Karpas-422 (cell line): ENCODE measurements at regions not wholly inside any gene's neighbourhood (a gene's known extent, or its start where the extent isn't known, plus 50 kb on each side); places are given as distances from the start of the nearest gene placed in this dataset.

Experiments
- DNase-seq: peaks from one replicate; pipeline ENCODE4 v3.0.0-alpha.2; 2015
- H2AFZ ChIP-seq: fragments of 200-600 bp; sonication (generic); 2 replicates; pipeline ENCODE4 v1.6.1; 2014; ENCODE audit warnings: antibody characterized with exemption, low read length, mixed read lengths
- H3K27ac ChIP-seq: fragments of 200-600 bp; sonication (generic); 2 replicates; pipeline ENCODE4 v1.5.1; 2014; ENCODE audit warnings: mild to moderate bottlenecking, low read length, moderate library complexity
- H3K27me3 ChIP-seq: fragments of 200-600 bp; sonication (generic); 2 replicates; pipeline ENCODE4 v1.6.1; 2014; ENCODE audit warnings: low read length, mixed read lengths
- H3K36me3 ChIP-seq: fragments of 200-600 bp; sonication (generic); 2 replicates; pipeline ENCODE4 v1.6.1; 2014; ENCODE audit warnings: low read length, mixed read lengths; ENCODE audit not compliant: insufficient read depth
- H3K4me1 ChIP-seq: fragments of 200-600 bp; sonication (generic); 2 replicates; pipeline ENCODE4 v1.6.1; 2014; ENCODE audit warnings: mild to moderate bottlenecking, low read length, mixed read lengths
- H3K4me2 ChIP-seq: fragments of 200-600 bp; sonication (generic); 2 replicates; pipeline ENCODE4 v1.6.1; 2014; ENCODE audit warnings: low read length, low read depth, mild to moderate bottlenecking; ENCODE audit not compliant: poor library complexity, severe bottlenecking
- H3K4me3 ChIP-seq: fragments of 200-600 bp; sonication (generic); 2 replicates; pipeline ENCODE4 v1.5.1; 2014; ENCODE audit warnings: mild to moderate bottlenecking, antibody characterized with exemption, low read length, mixed read lengths
- H3K79me2 ChIP-seq: fragments of 200-600 bp; sonication (generic); 2 replicates; pipeline ENCODE4 v1.6.1; 2014; ENCODE audit warnings: mild to moderate bottlenecking, low read length, mixed read lengths
- H3K9ac ChIP-seq: fragments of 200-600 bp; sonication (generic); 2 replicates; pipeline ENCODE4 v1.6.0; 2014; ENCODE audit warnings: low read length
- H3K9me2 ChIP-seq: fragments of 200-600 bp; sonication (generic), shearing (Covaris generic); replicated peaks from 2 replicates; pipeline ENCODE4 v1.6.0; 2014; ENCODE audit warnings: mild to moderate bottlenecking, low read length, moderate library complexity; ENCODE audit not compliant: insufficient read depth
- H3K9me3 ChIP-seq: fragments of 300-700, 200-600 bp; sonication (generic); 2 replicates; pipeline ENCODE4 v1.6.1; 2014; ENCODE audit warnings: low read length, mixed read lengths
- H4K20me1 ChIP-seq: fragments of 200-600 bp; sonication (generic); 2 replicates; pipeline ENCODE4 v1.6.1; 2014; ENCODE audit warnings: mild to moderate bottlenecking, antibody characterized with exemption, low read length, low read depth; ENCODE audit not compliant: insufficient read depth

- Histone ChIP-seq H3K27ac (no peak overlapping the region), H3K79me2 (no peaks in the 10 kb centered on the region), H3K9ac (no peak overlapping the region), H3K36me3 (no peaks in the 10 kb centered on the region), H3K9me3 (no peaks in the 10 kb centered on the region), H2AFZ (no peak overlapping the region), H3K27me3 (no peaks in the 10 kb centered on the region), H3K4me1 (no peaks in the 10 kb centered on the region), H3K4me3 (no peak overlapping the region), H4K20me1 (no peaks in the 10 kb centered on the region), H3K4me2 (no peak overlapping the region), H3K9me2 (0 out of 2 replicates have a peak, but pooled peaks cover 3% of the 10 kb centered on the region)
- no peak for DNase-seq
Measured at GRCh38 chr5:167773668-167774301, 517.7 kb upstream of the WWC1 start.

DNA sequence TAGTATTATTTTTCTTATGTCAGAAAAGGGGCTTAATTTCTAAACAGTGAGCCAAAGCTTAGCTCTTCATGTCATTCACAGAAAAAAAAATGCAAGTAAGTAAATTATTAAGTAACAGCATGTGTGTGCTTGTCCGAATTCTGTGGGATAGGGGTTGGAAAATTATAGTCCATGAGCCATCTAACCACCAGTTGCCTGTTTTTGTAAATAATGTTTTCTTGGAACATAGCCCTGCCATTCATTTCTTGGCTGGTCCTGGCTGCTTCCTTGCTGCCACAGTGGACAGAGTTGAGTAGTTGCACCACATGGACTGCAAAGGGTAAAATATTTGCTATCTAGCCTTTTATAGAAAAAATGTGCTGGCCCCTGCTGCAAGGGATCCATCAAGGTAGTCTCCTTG is 513.7 kb upstream of the WWC1 start:
- H3K27ac ChIP-seq: no peak overlapping the region
- H3K4me2 ChIP-seq: no peak overlapping the region
- DNase-seq: no peak
- no peaks in the 10 kb centered on the region for H3K36me3 ChIP-seq
- no peak overlapping the region for H3K4me3 ChIP-seq
- no peak overlapping the region for H2AFZ ChIP-seq
- H3K9ac ChIP-seq: no peak overlapping the region
- H3K9me2 ChIP-seq: no peaks in the 10 kb centered on the region
- H3K4me1 ChIP-seq: no peaks in the 10 kb centered on the region
- no peaks in the 10 kb centered on the region for H3K9me3 ChIP-seq
- no peaks in the 10 kb centered on the region for H3K79me2 ChIP-seq
- no peaks in the 10 kb centered on the region for H4K20me1 ChIP-seq
- H3K27me3 ChIP-seq: no peaks in the 10 kb centered on the region

DNA sequence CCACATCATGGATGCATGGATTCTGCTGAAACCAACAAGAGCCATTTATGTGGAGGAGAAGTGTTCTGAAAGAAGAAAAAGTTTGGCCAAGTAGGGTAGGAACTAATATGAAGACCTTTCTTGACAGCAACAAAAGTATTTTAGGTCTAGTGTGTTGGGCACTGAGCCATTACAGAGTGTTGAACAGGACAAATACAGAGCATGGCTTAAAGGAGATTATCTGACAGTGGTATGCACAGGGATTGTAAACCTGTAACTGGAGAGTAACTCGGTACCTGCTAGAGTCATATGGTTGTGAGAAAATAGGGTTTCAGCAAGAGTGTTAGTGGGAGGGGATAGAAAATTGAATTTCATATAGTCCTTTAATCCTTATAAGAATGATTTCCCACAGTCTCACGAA is 513.2 kb upstream of the WWC1 start:
- DNase-seq: no peak
- Histone ChIP-seq H2AFZ (no peak overlapping the region), H3K4me1 (no peaks in the 10 kb centered on the region), H3K36me3 (no peaks in the 10 kb centered on the region), H3K4me3 (no peak overlapping the region), H3K4me2 (no peak overlapping the region), H3K27ac (no peak overlapping the region), H3K27me3 (no peaks in the 10 kb centered on the region), H4K20me1 (no peaks in the 10 kb centered on the region), H3K79me2 (no peaks in the 10 kb centered on the region), H3K9me3 (no peaks in the 10 kb centered on the region), H3K9me2 (no peaks in the 10 kb centered on the region), H3K9ac (no peak overlapping the region)

DNA sequence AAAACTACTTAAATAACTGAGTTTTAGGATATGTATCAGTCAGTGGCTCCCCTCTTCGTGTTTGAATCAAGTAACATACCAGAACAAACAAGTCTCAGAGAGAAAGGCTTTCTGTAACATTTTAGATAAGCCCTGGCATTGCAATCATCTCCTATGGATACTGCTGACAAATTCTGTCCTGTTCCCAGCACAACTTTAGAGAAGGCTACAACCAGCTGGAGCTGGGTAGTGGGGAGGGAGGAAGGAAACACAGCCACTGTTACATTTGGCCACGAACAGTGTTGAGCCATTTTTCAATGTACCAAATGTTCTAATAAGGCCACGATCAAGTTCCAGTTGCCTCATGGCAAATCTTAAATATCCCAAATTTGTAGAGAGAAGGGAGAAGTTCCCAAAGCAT is 511.8 kb upstream of the WWC1 start:
- Histone ChIP-seq H3K79me2 (no peaks in the 10 kb centered on the region), H3K27me3 (no peaks in the 10 kb centered on the region), H3K9ac (no peak overlapping the region), H3K4me2 (no peak overlapping the region), H3K27ac (no peak overlapping the region), H3K9me2 (no peaks in the 10 kb centered on the region), H3K4me3 (no peak overlapping the region), H3K4me1 (no peaks in the 10 kb centered on the region), H2AFZ (no peak overlapping the region), H4K20me1 (no peaks in the 10 kb centered on the region), H3K36me3 (no peaks in the 10 kb centered on the region), H3K9me3 (no peaks in the 10 kb centered on the region)
- DNase-seq: no peak

- no peaks in the 10 kb centered on the region for H3K27me3 ChIP-seq
- H2AFZ ChIP-seq: no peak overlapping the region
- no peak overlapping the region for H3K4me3 ChIP-seq
- no peaks in the 10 kb centered on the region for H3K4me1 ChIP-seq
- DNase-seq: no peak
- no peaks in the 10 kb centered on the region for H3K9me2 ChIP-seq
- H4K20me1 ChIP-seq: no peaks in the 10 kb centered on the region
- no peaks in the 10 kb centered on the region for H3K79me2 ChIP-seq
- H3K9ac ChIP-seq: no peak overlapping the region
- H3K4me2 ChIP-seq: no peak overlapping the region
- H3K27ac ChIP-seq: no peak overlapping the region
- no peaks in the 10 kb centered on the region for H3K9me3 ChIP-seq
- no peaks in the 10 kb centered on the region for H3K36me3 ChIP-seq
Measured at GRCh38 chr5:167780177-167780576, 511.3 kb upstream of the WWC1 start.

- H3K4me2 ChIP-seq: no peak overlapping the region
- H3K9ac ChIP-seq: no peak overlapping the region
- H3K9me2 ChIP-seq: no peaks in the 10 kb centered on the region
- no peak for DNase-seq
- H2AFZ ChIP-seq: no peak overlapping the region
- H3K79me2 ChIP-seq: no peaks in the 10 kb centered on the region
- H4K20me1 ChIP-seq: no peaks in the 10 kb centered on the region
- H3K4me1 ChIP-seq: no peaks in the 10 kb centered on the region
- no peaks in the 10 kb centered on the region for H3K9me3 ChIP-seq
- no peaks in the 10 kb centered on the region for H3K36me3 ChIP-seq
- no peak overlapping the region for H3K27ac ChIP-seq
- no peak overlapping the region for H3K4me3 ChIP-seq
- H3K27me3 ChIP-seq: no peaks in the 10 kb centered on the region
Measured at GRCh38 chr5:167783145-167783817, 508.2 kb upstream of the WWC1 start.

DNA sequence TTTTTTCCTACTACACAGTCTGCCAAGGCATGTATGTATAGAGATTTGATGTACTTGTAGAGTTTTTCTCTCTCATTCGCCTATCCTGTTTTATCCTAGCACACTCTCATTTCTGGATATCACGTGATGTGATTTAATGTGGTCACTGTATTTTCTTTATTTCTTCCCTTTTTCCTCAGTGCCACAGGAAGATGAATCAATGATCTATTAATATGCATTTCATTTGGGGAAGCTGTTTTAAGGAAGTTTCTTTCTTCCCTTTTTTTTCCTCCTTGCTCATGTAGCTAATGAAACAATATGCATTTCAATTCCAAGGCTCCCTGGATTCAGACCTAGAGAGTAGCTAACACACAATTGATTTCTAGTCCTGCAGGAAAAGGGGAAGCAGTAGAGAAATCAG is 506.3 kb upstream of the WWC1 start:
- Histone ChIP-seq H3K79me2 (no peaks in the 10 kb centered on the region), H3K9ac (no peak overlapping the region), H3K9me3 (no peaks in the 10 kb centered on the region), H3K36me3 (no peaks in the 10 kb centered on the region), H3K4me3 (no peak overlapping the region), H4K20me1 (no peaks in the 10 kb centered on the region), H3K27me3 (no peaks in the 10 kb centered on the region), H3K9me2 (no peaks in the 10 kb centered on the region), H3K4me1 (no peaks in the 10 kb centered on the region), H3K27ac (no peak overlapping the region), H3K4me2 (no peak overlapping the region), H2AFZ (no peak overlapping the region)
- no peak for DNase-seq

- Histone ChIP-seq H3K9ac (no peak overlapping the region), H3K9me2 (no peaks in the 10 kb centered on the region), H3K27ac (no peak overlapping the region), H3K9me3 (no peaks in the 10 kb centered on the region), H3K4me3 (no peak overlapping the region), H3K79me2 (no peaks in the 10 kb centered on the region), H2AFZ (no peak overlapping the region), H4K20me1 (no peaks in the 10 kb centered on the region), H3K4me2 (no peak overlapping the region), H3K36me3 (no peaks in the 10 kb centered on the region), H3K4me1 (no peaks in the 10 kb centered on the region), H3K27me3 (no peaks in the 10 kb centered on the region)
- no peak for DNase-seq
Measured at GRCh38 chr5:167785901-167786300, 505.5 kb upstream of the WWC1 start.
